Esophagus mucosa (tissue), 1 donor: ENCODE measurements at regions not wholly inside any gene's neighbourhood (a gene's known extent, or its start where the extent isn't known, plus 50 kb on each side); places are given as distances from the start of the nearest gene placed in this dataset.
A peak's percentile ranks its signal among the peaks of the same experiment; 100 is the strongest.
"Not testable (repeated sequence)": the region's sequence is repeated elsewhere in the genome, so short reads cannot be mapped to it uniquely, and the experiment has no call there.

Experiments
- ATAC-seq: fragments of 200-7000 bp; cut with Tn5 transposase; one replicate; pipeline ENCODE4 v1.9.1; 2020
- donor health status: DM: yes; HTN: yes; CAD: no.

- peak; percentile 18 for ATAC-seq
These were observed 127.2 kb upstream of the TSC22D1 start for GRCh38 chr13:44703371-44703770.

DNA sequence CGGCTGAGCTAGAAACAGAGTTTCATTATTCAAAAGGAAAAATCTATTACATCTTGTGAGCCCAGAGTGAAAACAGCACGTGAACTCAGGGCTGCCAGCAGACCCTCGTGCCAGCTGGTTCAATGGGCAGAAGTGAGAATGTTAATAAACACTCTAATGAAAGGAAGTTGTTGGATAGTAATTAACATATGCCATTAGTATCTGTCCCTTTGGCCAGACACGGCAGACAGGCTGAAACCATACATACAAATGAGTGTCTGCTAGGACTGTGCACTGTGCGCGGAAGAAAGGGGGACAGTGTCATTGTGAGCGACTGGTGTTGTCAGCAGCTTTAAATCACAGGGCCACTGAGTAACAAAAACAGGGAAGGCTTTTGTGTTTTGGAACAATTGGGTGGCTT lies 121.9 kb upstream of the TSC22D1 start:
- ATAC-seq = no peak

DNA sequence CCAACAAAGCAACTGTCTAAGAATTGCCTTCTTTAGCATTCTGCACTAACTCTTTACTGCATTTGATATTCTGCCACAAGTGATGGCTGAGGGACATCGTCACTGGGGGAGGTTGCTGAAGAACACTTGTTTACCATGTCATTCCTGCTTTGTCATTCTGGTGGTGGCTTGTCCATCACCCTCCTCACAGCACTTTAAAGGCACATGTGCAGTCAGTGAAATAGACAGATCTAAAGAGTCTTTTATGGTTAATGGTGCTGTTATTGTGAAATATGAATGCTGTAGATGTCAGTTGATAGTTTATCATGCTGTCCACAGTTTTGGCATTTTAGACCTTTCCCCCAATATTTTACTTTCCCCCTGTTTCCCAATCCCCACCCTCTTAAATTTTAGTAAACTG lies 120.9 kb upstream of the TSC22D1 start:
- no peak for ATAC-seq

DNA sequence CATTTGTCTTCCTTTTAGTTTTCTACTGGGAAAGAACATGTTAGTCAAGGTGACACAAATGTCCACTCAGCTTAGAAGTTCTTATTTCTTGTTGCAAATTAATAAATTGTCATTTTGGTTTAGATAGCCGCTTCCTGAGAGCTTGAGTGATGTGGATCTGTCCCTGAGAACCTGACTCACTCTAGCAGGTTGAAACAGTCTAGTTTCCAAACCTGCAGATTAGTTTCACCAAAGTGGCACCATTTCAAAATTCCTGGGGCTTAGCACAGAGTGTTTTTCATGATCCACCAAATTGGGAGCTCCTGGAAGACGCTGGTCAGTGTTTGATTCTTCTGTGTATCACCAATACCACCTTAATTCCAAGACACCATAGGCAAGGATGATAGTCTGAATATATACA lies 119.4 kb upstream of the TSC22D1 start:
- no peak for ATAC-seq

- ATAC-seq = no peak
These were observed 118.7 kb upstream of the TSC22D1 start for GRCh38 chr13:44694842-44695241.

DNA sequence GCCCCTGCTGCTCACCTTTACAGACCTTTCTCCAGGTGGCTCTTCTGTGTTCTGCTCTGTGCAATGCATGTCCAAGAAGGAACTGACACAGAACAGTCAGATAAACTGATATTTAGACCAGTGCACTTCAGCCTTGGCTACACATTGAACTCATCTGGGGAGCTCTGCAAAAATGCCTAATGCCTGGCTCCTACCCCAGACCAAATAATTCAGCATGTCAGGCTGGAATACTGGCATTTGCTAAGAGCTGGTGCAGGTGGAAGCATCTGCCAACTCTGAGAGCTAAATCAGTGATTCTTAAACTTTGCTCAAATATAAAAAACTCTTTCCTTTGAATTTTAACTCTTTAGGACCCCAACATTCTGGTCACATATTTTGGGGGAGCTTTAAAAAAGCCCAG lies 118.2 kb upstream of the TSC22D1 start:
- no peak for ATAC-seq

- ATAC-seq = no peak
These were observed 117.1 kb upstream of the TSC22D1 start for GRCh38 chr13:44693156-44693764.

DNA sequence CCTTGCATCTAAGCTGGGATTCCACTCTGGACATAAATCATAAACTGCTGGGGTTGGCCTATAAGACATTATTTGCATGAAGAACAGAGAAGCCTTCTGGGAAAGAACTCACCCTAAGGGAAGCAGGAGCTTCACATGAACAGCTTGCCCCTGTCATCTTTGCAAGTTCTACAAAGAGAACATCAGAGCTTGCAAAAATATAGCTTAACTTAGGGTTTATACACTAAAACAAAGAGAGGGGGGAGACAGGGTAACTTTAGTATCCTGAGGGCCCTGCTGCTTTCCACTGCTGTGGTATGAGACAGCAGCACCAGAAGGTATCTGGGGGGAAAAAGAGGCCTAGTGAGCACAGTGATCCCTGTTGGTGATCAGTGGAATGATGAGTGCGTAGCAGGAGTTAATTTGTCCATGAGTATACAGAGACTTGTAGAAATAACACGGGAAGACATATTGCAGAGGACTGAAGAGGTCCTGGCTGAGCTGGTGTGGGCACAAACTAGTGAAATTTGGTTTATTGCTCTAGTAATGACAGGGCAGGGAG lies 116.1 kb upstream of the TSC22D1 start:
- no peak for ATAC-seq

- ATAC-seq = no peak
These were observed 114.2 kb upstream of the TSC22D1 start for GRCh38 chr13:44690376-44690775.

DNA sequence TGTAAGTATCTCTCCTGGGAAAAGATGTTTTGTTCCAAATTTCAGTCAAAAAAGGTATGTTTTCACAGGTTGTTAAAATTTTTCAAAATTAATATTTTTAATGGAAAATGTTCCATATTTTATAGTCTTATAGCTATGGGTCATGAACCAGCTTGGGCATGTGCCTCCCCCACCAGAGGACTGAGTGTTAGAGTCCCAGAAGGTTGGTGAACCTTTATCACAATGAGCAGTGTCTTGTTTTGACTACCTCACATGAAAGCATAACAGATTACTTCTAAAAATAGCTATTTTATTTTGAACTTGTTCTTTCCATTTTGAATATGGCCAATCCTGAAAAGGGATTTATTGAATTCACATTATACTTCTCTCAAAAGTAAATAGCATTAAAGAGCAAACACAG lies 112.5 kb upstream of the TSC22D1 start:
- no peak for ATAC-seq

GRCh38 chr13:44686531-44686934 lies 110.4 kb upstream of the TSC22D1 start:
- ATAC-seq = no peak

DNA sequence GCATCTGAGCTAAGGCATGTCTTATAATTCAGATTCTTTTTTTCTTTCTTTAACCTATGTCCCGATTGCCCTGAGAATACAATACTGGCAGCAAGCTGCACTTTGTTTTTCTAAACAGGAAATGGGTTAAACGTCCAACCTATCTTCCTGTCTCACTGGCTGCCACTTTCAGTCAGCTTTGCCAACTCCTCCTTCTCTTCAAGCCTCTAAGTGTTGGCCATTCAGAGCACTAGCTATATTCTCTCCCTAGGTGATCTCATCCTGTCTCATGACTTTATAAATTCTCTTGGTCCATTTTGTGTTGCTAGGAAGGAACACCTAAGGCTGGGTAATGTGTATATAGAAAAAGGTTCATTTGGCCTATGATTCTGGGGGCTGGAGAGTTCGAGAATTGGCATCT lies 109.5 kb upstream of the TSC22D1 start:
- ATAC-seq = peak; percentile 58

DNA sequence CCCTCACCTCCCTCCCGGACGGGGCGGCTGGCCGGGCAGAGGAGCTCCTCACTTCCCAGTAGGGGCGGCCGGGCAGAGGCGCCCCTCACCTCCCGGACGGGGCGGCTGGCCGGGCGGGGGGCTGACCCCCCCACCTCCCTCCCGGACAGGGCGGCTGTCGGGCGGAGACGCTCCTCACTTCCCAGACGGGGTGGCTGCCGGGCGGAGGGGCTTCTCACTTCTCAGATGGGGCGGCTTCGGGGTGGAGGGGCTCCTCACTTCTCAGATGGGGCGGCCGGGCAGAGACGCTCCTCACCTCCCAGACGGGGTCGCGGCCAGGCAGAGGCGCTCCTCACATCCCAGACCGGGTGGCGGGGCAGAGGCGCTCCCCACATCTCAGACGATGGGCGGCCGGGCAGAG lies 106.3 kb upstream of the TSC22D1 start:
- not testable (repeated sequence) for ATAC-seq

- no peak for ATAC-seq
These were observed 104.7 kb upstream of the TSC22D1 start for GRCh38 chr13:44680746-44681355.

DNA sequence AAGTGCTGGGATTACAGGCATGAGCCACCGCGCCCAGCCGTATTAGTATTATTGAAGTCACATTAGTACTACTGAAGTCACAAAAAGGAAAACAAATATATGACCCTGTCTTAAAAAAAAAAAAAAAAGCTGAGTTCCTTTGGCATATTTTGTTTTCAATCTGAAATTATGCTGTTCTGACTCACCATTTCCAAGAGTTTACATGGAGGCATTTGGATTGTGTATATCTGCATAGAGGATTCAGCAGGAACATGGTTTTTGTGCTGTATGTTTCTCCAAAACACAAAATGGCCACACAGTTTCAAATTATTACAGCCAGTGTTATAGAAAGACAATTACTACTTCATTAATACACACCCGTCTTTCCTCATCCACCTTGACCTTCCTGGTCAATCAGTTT lies 103.5 kb upstream of the TSC22D1 start:
- no peak for ATAC-seq

DNA sequence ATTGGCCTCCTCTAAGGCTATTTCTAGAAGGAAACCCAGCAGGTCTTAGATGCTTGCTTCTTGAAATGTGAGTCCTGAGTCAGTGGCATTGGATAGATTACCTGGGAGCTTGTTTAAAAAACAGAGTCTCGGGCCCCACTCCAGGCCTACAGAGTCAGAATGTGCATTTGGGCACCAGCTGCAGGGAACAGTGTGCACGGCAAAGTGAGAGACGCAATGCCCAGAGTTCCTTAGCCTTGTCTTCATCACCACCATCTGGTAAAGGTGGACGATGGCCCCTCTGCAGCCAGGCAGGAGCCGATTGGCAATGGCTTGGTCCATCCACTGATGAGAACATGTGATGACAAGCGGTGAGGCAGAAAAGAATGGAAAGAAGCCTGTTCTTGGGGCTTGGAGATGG lies 102.1 kb upstream of the TSC22D1 start:
- no peak for ATAC-seq

GRCh38 chr13:44676534-44676933 lies 100.4 kb upstream of the TSC22D1 start:
- ATAC-seq = no peak

DNA sequence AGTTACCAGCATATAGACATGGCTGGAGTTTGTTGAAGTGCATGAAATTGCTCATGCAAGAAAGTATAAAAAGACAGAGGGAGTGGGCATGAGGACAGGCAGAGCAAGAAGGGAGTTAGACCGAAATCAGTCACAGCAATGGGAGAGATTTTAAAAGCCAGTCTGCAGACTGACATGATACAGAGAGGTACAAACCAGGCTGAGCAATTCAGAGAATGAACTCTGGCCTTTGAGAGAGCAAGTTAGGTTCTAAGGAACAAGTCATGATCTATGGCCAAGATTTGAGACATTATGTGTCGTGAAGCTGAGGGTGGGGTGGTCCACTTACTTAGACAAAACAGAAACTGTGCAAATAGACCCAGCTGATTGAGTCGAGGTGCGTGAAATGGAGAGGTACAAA lies 93.4 kb upstream of the TSC22D1 start:
- no peak for ATAC-seq

GRCh38 chr13:44668688-44669087 lies 92.6 kb upstream of the TSC22D1 start:
- no peak for ATAC-seq

- ATAC-seq = no peak
These were observed 91.8 kb upstream of the TSC22D1 start for GRCh38 chr13:44667943-44668342.

DNA sequence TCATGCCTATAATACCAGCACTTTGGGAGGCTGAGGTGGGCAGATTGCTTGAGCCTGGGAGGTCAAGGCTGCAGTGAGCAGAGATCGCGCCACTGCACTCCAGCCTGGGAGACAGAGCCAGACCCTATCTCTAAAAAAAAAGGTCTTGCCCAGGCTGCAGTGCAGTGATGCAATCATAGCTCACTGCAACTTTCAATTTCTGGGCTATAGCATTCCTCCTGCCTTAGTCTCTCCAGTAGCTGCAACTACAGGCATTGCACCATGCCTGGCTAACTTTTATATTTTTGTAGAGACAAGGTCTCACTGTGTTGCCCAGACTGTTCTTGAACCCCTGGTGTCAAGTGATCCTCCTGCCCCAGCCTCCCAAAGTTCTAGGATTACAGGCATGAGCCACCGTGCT lies 90.4 kb upstream of the TSC22D1 start:
- ATAC-seq = not testable (repeated sequence)

DNA sequence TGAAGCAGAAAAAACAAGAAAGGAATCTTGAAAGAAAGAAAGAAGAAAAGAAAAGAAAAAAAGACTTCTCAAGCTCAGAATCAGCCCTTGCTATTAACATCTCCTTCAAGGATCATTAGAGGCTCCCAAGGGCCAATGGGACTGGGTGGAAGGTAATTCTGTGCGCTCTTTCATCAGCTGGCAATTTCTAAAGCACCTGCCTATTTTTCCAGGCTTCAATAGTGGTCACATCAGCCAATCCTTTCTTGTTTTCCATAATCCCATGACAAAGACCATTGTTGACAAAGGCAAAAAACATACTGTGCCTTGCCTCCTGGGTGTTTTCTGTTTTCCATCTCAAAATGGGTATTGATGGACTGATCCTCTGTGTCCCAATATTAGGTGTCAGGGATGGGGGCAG lies 88.2 kb upstream of the TSC22D1 start:
- no peak for ATAC-seq

DNA sequence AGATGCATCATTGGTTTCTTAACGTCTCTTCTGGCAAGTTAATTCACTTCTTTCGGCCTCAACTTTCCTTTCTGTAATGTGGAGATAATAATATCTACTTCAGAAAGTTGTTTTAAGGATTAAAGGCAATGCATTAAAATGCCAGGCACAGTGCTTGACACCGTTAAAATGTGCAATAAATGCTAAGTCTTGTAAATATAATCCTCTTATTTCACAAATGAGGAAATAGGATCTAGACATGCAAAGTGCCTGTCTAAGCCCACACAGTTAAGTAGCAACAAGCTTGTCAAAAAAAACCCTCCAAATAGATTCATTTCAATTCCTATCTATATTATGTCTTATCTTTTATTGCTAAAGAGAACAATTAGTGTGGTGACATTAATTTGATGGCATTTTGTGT lies 86.4 kb upstream of the TSC22D1 start:
- ATAC-seq = no peak

GRCh38 chr13:44661936-44662335 lies 85.8 kb upstream of the TSC22D1 start:
- no peak for ATAC-seq

GRCh38 chr13:44660050-44660449 lies 83.9 kb upstream of the TSC22D1 start:
- no peak for ATAC-seq
